CD1c-positive myeloid dendritic cell (primary cell): ENCODE measurements at regions not wholly inside any gene's neighbourhood (a gene's known extent, or its start where the extent isn't known, plus 50 kb on each side); places are given as distances from the start of the nearest gene placed in this dataset.

ENCODE experiments used
- DNase-seq: peaks from one replicate; pipeline ENCODE4 v3.0.0-alpha.2; 2016; ENCODE audit errors: extremely low spot score

DNA sequence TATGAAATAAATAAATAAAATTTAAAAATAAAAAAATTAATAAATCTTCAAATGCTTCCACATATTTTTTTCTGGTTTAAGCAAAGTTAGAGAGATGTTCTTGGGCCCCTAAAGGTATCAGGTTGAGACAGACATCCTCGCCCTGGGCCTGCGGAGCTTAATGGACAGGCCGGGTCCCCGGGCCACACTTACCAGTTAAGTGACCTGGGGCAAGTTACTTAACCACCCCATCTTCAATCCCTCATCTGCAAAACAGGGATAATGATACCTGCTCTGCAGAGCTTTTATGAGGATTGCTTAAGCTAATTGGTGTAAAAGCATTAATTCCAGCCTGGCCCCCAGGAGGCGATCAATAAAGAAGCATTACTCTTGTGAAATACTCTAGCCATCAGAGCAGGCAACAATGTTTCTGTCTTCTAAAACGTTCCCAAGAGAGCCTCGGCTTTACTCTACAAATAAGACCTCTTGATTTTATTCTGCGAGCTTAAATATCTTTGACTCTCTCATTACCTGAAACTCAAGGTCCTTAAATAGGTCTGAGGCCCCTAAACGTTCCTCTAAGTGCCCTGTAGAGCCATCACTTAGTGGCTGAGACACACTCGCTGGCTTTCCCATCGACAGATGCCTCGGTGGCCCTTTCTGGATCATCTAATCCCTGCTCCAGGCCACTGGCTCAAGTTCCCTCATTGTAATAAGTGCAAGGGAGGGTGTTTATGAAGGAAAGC is 81.1 kb upstream of the DIO3 start:
- no peak for DNase-seq

DNA sequence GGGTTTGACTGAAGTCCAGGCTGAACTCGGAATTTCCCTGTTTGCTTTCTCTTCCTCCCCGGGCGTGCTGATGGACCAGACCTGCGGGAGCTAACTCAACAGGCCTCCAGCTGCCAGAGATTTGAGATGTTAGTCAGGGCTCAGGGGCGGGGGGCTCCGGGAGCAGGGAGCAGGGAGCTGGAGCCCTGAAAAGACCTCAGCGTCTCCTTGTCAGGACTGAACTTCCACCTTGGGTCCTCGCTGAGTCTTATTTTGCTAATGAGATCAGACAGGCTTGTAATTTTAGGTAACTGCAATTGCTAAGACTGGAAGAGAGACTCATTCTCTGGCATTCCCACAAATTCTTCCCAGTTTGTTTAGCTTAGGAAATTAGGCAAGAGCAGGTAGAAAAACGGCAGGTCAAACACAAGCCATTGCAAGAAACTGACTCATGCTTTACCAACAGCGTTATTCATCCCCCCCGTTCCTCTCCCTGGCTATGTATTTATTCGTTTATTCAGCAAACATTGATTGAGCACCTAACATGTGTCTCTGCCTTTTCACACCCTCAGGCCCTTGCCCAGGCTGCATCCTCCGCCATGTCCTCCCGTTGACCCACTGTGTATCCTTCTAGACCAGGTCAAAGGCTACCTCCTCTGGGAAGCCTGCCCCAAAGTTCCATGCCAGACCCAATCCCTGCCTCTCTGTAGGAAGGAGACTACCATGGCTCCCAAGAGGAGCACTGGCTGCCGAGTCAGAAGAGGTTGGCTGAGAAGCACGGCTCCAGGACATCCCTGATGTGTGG is 80.4 kb upstream of the DIO3 start:
- DNase-seq = no peak

DNA sequence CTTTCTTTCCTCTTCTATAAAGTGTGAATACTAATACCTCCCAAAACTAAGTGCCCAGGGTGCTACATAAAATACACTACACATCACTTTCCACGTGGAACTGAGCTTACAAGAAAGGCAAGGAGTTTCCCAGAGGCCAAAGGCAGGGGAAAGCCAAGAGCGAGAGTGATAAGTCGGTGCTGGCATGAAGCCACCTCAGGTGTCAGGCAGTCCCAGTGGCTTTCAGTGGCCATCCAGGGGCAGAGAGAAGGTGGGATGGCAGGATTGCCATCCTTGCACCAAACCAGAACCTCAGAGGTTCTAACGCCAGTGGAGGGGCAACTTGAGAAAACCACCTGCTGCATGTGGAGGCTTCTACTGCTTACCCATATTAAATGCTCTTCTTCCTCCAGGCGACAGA is 79.7 kb upstream of the DIO3 start:
- no peak for DNase-seq

DNA sequence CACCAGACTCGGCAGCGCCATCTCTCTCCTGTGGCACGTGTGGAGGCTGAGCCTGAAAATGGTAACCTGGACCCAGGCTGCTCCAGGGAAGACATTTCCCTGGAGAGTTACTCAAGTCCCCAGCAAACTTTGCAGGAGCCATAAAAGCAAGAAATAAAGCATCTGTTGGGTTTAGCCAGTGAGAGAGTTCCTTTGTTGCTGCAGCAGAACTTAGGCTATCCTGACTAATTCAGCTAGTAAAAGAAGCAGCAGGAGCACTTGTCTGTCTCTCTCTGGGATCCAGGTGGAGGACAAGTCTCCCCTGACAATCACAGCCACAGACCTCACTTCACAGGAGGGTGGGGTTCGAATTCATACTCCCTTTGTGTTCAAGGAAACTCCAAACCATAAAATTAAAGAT is 79.2 kb upstream of the DIO3 start:
- no peak for DNase-seq

DNA sequence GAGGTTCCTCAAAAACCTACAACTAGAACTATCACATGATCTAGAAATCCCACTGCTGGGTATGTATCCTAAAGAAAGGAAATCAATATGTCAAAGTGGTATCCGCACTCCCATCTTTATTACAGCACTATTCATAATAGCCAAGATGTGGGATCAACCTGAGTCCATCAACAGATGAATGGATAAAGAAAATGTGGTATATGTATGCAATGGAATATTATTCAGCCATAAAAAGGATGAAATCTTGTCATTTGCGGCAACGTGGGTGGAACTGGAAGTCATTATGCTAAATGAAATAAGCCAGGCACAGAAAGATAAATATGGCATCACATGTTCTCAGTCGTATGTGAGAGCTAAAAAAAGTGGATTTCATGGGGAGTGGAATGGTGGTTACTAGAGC is 77.5 kb upstream of the DIO3 start:
- no peak for DNase-seq

DNA sequence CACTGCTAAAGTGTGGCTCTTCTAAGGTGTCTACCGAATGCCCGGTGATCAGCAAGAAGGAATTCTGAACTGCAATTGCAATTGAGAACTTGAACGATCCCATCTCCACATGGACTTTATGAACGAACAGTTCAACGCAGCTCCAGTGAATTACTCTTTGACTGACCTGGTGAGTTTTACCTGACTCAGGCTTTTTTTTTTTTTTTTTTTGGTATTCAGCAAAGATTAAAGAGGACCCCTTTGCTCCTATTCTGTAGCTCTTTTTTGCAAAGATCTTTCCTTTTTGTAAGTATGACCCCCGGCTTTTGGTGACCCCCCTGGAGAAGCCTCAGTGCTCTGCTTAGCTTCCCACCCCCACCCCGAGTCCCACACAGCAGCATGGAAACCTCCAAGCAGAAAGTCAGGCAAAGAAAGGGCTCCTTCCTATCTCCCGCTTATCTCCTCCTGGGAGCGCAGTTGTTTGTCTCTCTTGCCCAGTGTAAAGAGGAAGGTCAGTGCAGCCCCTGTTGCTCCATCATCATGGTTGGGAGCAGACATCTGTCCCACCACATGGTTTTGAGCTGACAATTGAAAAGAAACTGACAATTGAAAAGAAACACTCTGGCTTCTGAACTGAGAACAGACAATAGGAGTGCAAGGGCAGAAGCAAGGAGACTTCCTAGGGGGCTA is 72.1 kb upstream of the DIO3 start:
- no peak for DNase-seq

DNA sequence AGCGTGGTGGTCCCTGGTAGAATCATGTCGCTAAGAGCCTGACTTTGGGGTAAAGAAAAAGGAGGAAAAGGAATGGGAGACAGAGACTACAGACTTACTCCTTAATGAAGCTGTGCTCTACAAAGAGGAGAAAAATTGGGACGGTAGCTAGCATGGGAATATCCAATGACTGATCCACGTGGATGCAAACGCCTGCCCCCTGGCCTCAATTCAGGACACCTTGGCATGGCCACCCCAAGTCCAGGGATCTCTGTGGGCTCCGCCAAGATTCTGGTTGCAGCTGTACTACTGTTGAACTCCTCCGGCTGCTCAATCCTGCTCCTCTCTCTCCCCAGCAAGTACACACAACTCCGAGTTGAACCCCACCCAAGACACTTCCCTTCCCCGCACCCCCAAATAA is 70.5 kb upstream of the DIO3 start:
- no peak for DNase-seq

DNA sequence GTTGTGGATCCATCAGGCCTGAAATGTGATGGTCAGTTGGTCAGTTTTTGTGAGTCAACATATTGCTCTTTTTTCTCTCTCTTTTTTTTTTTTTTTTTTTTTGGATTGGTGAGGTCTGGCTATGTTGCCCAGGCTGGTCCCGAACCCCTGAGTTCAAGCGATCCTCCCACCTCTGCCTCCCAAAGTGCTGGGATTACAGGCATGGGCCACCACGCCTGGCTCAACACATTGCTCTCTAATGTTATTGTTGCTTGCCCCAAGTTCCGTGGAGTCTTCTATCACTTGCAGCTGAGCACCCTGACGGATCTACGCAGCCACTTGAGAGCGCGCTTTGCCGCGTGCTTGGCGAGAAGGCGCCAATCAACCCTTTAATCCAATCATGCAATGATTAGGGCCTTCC is 69.5 kb upstream of the DIO3 start:
- DNase-seq = no peak

DNA sequence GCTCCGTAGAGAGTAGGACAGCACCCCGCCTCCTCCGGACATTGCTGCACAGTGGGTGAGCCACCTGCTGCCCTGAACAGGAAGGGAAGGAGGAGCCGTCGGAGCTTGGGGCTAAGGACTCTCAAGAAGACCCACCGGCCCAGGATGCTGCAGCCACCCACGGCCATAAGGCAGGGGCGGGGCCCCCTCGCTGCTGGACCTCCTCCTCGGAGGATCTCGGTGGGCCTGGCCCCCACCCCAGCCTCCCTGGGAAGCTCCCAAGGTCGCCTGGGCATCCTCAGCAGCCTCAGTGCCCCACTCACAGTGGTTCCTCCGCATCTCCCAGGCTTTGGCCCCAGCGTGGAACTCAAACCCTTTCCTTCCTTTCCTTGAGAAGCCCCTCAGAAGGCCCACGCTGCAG is 68.6 kb upstream of the DIO3 start:
- DNase-seq = no peak

DNA sequence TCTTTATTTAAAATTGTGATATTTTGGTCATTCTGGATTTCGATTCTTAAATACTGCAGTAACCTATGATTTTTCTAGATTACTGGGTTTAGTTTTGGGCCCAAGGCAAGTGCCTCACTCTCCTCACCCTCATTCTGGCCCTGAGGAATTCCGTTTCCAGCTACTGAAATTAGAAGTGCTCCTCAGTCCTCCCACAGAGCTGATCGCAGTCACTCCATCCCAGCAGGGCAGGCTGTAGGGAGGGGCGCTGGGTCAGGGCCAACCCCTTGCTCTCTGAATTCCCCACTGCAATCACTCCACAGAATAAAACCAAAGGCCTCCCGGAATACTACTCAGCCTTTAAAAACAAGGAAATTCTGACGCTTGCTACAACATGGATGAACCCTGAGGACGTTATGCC is 66.5 kb upstream of the DIO3 start:
- DNase-seq = no peak

DNA sequence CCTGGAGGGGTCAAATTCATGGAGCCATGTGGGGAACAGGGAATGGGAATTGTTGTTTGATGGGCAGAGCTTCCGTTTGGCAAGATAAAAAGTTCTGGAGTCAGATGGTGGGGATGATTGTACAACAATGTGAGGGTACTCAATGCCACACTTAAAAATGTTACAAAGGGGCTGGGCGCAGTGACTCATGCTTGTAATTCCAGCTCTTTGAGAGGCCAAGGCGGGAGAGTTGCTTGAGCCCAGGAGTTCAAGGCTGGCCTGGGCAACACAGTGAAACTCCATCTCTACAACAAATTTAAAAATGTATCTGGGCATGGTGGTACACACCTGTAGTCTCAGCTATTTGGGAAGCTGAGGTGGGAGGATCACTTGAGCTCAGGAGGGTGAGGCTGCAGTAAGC is 66.0 kb upstream of the DIO3 start:
- DNase-seq = no peak

DNA sequence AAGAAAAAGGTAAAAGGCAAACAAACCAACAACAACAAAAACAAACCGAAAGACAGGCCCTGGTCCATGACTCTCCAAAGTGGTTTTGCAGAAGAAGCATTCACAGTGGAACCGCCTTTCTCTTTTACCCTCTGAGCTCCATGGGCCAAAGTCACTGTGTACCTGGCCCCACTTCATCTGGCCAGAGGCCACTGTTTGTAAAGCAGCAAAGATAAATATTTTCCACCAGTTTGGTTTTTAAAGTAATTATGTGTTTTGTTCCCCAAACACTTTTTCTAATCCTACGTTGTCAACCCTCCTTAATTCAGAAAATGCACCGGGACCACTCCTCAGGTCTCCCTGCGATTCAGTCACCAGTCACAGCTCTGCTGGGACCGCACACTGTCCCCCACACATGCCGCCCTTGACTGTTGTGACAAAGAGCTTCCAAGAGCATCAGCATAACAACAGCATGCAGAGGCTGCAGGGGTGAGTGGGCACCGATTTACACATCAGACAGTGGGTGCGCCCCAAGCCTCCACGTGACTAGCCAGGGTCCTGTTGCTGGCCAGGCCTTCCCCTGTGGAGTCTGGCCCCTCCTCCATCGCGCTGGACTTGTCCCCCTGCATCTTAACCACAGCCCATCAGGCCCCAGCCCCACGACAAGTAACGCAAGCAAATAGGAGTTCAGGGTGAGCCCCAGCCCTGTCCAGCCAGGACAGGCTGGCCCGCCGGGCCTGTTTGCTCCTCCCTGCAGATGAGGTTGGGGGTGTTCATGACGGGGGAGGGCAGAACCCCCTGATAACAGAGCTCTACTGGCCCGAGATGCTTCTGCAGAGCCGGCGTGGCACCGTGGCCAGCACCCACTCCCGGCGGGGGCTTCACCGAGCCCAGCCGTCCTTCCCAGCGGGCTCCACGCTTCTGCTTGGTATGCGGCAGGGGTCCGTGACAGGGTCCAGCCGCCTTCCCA is 65.2 kb upstream of the DIO3 start:
- DNase-seq = no peak

DNA sequence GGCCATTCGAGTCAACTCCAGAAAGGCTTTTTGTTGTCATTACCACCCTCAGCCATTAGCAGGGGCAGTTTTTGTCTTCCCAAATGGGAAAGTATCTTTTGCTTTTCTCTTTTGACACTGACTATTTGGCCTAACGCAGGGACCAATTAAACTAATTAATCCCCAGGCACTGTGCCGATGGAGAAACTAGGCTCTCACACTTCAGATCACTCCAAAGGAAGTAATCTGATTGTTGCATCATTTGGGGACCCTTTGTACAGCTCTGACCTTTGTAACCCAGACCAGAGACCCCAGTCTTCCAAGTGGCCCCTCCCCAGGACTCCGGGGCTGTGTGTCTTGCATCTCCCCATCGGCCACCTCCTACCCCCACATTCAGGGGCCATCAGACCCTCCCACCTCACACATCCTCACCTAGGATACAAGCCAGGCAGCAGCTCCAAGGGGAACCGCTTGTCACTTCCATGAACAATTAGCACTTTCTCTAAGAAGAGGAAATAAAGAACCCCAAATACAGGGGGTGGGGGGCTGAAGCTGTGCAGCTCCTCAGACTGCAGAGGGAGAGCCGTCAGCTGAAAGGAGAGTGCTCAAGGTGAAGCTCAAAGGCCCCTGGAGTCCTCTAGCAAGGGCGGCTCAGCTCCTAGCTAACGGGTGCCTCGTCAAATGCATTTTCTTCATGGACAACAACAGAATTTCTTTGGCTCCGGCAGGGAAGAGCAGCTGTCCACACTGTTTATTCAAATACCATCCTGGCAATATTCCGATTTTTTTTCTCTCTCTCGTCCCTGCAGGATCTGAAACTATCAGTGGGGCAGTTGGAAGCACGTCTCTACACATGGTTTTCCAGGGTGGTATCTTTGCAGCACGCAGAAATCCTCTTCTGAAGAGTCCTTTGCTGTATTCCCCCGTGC is 64.3 kb upstream of the DIO3 start:
- no peak for DNase-seq

DNA sequence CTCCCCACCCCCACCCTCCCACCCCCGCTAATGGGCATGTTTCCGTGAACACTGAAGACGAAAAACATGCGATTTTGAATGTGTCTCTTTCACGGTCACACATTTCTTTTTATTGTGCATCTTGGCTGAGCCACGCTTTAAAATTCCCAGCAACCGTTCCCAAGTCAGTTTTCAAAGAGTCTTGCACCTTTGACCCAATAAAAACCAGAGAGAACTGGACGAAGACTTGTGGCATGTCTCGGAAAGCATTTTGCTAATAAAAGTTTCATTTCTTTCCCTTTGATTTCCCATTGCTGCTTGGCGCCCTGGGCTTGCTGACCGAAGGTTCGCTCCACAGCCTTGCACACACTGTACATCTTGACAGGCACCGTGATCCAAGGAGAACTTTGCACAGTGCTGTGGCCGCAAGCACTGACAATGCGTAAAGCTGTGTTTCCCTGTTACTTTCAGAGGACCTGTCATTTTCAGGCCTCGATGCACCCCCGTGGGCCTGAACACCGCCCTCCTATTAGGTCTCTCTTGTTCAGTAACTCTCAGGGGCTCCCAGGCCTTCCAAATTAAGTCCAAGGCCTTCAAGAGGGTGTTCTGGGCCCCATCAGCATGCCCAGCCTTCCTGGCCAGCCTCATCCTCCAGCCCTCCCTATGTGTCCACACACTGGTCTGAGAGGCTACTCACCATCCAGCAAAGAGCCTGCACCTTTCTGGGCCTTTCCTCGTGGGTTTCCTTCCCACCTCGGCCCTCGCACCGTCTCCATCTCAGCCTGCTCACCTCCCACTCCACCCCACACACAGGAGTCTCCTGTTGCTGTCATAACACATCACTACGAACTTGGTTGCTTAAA is 63.4 kb upstream of the DIO3 start:
- DNase-seq = no peak

DNA sequence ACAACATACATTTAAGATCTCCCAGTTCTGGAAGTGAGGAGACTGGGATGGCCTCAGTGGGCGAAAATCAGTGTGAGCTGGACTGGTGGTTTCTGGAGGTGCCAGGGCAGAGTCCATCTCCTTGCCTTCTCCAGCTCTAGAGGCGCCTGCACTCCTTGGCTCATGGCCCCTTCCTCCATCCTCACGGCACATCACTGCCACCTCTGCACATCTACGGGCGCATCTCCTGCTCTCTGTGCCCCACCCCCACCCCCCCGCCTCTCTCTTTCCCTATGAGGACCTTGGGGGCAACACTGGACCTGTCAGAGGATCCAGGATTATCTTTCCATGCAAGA is 62.8 kb upstream of the DIO3 start:
- no peak for DNase-seq

DNA sequence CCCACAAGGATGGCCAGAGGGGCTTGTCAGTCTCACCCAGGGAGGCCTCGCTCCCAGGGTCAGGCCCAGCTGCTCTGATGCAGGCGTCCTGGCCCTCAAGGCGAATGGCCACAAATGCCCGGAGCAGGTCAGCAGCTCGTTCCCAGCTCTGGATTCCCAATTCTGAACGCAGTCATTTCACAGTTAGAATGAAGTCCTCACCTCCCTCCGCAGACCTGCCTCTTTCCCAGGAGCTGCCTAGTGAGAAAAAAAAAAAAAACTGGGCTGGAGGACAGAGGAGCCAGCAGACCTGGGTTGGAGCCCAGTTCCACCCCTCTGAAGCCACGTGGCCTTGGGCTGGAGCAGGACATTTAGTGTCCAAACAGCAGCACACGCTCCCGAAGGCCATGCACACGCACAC is 62.2 kb upstream of the DIO3 start:
- no peak for DNase-seq

DNA sequence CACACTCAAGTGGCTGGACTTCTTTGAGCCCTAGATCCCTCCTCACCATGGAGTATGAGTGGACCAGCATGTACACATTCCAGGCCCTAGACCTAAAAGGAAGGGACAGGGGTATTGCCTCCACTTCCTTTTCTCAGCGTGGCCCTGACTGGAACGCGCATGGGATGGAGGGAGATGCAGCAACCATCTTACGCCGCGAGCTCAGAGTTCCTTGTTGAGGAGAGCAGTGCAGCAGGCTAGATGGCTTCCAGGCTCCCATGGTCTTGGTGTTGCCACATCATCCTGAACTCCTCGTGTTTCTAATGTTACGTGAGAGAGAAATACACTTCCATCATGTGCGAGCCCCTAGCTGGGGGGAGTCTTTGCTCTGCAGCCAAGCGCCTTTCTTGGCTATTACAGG is 61.8 kb upstream of the DIO3 start:
- no peak for DNase-seq

DNA sequence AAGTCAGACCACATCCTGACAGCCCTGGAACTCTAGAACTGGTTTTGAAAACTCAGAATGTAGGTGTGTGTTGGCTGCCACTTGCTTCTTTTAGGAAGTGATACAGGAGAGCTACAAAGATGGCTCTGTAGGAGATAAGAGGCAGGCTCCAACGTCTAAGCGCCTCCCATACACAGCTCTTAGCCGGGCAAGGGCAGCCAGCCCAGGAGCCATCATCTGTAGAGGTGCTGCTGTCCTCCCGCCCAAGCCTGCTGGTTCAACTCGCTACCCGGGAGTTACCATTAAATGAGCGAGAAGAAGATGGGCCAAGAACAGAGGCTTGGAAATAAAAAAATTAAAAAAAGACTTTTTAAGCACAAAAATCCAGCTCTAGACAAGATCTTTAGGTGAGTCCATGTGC is 61.2 kb upstream of the DIO3 start:
- no peak for DNase-seq

DNA sequence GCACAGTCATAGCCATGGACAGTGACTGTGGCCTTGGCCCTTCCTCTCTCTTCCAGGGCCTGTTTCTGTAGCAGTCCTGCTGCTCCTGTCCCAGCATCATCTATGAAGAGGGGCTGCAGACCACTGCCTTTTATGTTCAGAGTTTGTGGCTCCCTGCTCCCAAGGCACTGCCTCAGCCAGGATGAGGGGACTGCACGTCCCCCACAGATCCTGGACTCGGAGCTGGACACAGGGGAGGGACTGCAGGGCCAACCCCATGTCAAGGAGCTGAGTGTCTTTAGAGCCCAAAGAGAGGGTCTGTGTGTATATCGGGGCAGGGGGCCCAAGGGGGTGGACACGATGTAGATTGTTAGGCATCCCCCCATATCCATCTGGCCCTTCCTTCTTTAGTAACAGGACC is 60.6 kb upstream of the DIO3 start:
- DNase-seq = no peak

DNA sequence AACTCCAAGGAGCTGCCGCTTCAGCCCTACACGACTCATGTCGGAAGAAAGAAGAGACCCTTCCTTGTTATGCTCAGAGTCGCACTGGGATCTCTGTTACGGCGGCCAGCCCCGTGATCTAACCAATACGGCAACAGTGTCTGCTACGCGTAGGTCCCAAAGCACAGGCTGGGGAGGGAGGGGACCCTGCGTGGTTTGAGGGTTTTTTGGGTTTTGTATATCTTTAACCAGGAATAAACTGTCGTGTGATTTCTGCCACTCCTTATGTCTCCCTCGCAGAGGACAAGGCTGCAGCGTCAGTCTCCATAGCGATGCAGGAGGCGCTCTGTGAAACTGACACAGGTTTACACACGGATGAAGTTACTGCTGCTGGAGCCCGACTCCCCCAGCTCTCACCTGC is 60.0 kb upstream of the DIO3 start:
- no peak for DNase-seq
